ENCODE measurements at regions not wholly inside any gene's neighbourhood (a gene's known extent, or its start where the extent isn't known, plus 50 kb on each side); places are given as distances from the start of the nearest gene placed in this dataset.

DNA sequence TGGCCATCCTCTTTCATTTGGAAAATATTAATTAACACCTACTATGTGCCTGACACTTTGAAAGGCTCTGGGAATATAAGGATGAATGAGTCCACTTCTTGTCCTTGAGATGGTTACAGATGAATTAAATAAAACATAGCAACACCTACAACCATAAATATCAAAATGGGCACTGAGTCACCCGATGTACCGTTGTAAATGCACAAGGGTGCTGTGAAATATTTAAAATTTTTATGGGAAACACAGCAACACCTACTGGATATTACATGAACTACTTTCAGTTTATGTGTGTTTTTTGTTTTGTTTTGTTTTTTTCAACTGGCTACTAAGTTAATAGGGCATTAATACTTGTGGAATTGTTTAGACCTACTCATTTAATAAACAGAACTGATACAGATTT, 239.0 kb upstream of the NAALADL2 start:
- no peak overlapping the region for H2AFZ ChIP-seq (ENCODE audit: insufficient read depth, low read depth, low read length, poor library complexity, severe bottlenecking)
- H3K9me3 ChIP-seq (replicated peaks in 1 of 2; ENCODE audit: control insufficient read depth in 1 of 2, insufficient read depth in 1 of 2, low read length in 2 of 2), result no peaks in the 10 kb centered on the region
- TF ChIP-seq, protein P1, sequence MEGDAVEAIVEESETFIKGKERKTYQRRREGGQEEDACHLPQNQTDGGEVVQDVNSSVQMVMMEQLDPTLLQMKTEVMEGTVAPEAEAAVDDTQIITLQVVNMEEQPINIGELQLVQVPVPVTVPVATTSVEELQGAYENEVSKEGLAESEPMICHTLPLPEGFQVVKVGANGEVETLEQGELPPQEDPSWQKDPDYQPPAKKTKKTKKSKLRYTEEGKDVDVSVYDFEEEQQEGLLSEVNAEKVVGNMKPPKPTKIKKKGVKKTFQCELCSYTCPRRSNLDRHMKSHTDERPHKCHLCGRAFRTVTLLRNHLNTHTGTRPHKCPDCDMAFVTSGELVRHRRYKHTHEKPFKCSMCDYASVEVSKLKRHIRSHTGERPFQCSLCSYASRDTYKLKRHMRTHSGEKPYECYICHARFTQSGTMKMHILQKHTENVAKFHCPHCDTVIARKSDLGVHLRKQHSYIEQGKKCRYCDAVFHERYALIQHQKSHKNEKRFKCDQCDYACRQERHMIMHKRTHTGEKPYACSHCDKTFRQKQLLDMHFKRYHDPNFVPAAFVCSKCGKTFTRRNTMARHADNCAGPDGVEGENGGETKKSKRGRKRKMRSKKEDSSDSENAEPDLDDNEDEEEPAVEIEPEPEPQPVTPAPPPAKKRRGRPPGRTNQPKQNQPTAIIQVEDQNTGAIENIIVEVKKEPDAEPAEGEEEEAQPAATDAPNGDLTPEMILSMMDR (IDR thresholded peaks at IDR 0.05), result peak; percentile 60
- DNase-seq, result no peak
- no peak overlapping the region for H3K9ac ChIP-seq (ENCODE audit: insufficient read depth, low read length, poor library complexity, severe bottlenecking)
- WGBS (ENCODE audit: insufficient coverage), result no CpG with 5 or more reads among the region's 2 CpGs
- H3K36me3 ChIP-seq (replicated peaks in 1 of 2; ENCODE audit: control insufficient read depth in 1 of 2, insufficient read depth in 2 of 2, low read length in 2 of 2), result no peaks in the 10 kb centered on the region
- H3K4me2 ChIP-seq (replicated peaks; ENCODE audit: extremely low read depth, low read length, poor library complexity, severe bottlenecking), result no peak overlapping the region
- H3K27ac ChIP-seq (ENCODE audit: low read depth in 1 of 2, low read length in 2 of 2), result no peak overlapping the region
- Mint-ChIP-seq H3K36me3 (no peaks in the 10 kb centered on the region), H3K4me1 (peaks cover 20% of the 10 kb centered on the region), H3K4me3 (no peak overlapping the region), H3K27me3 (ENCODE audit: low read depth in 3 of 3) (no peaks in the 10 kb centered on the region), H3K27ac (no peak overlapping the region), H3K9me3 (peaks cover 0 to 7% (median 0%) of the 10 kb centered on the region in 7 donors)
- intact Hi-C loops (cut with micrococcal nuclease), result no loop called here
- no peaks in the 10 kb centered on the region for H3K27me3 ChIP-seq (ENCODE audit: control insufficient read depth in 2 of 2, insufficient read depth in 2 of 2, low read length in 2 of 2)
- H3K4me3 ChIP-seq (replicated peaks in 1 of 3; ENCODE audit: low read depth in 2 of 3, low read length in 3 of 3), result no peak overlapping the region
- no peaks in the 10 kb centered on the region for H3K79me2 ChIP-seq (ENCODE audit: insufficient read depth, low read length)
- H4K20me1 ChIP-seq (ENCODE audit: insufficient read depth, low read length), result no peaks in the 10 kb centered on the region
- peaks cover 3 to 15% of the 10 kb centered on the region in 2 donors for H3K4me1 ChIP-seq (ENCODE audit: control insufficient read depth in 1 of 2, insufficient read depth in 2 of 2, low read length in 2 of 2)

DNA sequence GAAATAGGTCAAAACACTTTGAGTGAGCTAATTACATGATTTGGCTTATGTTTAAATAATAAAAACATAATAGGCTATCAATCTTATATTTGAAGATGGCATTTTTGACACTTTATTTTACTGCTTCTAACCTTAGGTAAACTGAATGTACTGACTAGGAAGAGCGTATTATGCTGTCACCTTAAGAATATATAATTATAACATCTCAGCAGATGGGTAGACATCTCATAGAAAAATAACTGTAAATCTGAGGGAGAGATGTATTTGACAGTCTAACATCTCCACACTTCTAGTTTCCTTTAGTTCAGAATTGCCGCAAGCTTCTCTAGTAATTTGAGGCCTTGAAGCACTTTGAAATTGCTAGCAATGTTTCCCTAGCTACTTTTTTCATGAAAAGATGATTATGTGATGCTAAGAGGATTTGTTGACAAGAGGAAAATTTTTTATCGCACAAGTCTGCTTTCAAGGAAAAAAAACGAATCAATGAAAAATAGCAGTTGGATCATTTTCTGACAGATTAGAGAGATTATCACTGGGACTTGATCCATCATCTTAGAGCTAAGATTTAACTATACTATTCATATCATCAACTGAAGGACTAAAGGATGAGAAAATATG, 238.2 kb upstream of the NAALADL2 start:
- Histone ChIP-seq H4K20me1 (ENCODE audit: insufficient read depth, low read length) (no peaks in the 10 kb centered on the region), H3K36me3 (replicated peaks in 1 of 2; ENCODE audit: control insufficient read depth in 1 of 2, insufficient read depth in 2 of 2, low read length in 2 of 2) (no peaks in the 10 kb centered on the region), H3K4me3 (replicated peaks in 1 of 3; ENCODE audit: low read depth in 2 of 3, low read length in 3 of 3) (no peak overlapping the region), H3K4me2 (replicated peaks; ENCODE audit: extremely low read depth, low read length, poor library complexity, severe bottlenecking) (no peak overlapping the region), H2AFZ (ENCODE audit: insufficient read depth, low read depth, low read length, poor library complexity, severe bottlenecking) (no peak overlapping the region), H3K4me1 (ENCODE audit: control insufficient read depth in 1 of 2, insufficient read depth in 2 of 2, low read length in 2 of 2) (peaks cover 3 to 15% of the 10 kb centered on the region in 2 donors), H3K27me3 (ENCODE audit: control insufficient read depth in 2 of 2, insufficient read depth in 2 of 2, low read length in 2 of 2) (no peaks in the 10 kb centered on the region), H3K27ac (ENCODE audit: low read depth in 1 of 2, low read length in 2 of 2) (no peak overlapping the region), H3K79me2 (ENCODE audit: insufficient read depth, low read length) (no peaks in the 10 kb centered on the region), H3K9me3 (replicated peaks in 1 of 2; ENCODE audit: control insufficient read depth in 1 of 2, insufficient read depth in 1 of 2, low read length in 2 of 2) (no peaks in the 10 kb centered on the region), H3K9ac (ENCODE audit: insufficient read depth, low read length, poor library complexity, severe bottlenecking) (no peak overlapping the region)
- intact Hi-C loops (cut with micrococcal nuclease), result no loop called here
- no CpG with 5 or more reads among the region's 4 CpGs for WGBS (ENCODE audit: insufficient coverage)
- TF ChIP-seq, protein P1 (IDR thresholded peaks at IDR 0.05), result no peak
- Mint-ChIP-seq H3K36me3 (no peaks in the 10 kb centered on the region), H3K27me3 (ENCODE audit: low read depth in 3 of 3) (no peaks in the 10 kb centered on the region), H3K4me1 (peaks cover 20% of the 10 kb centered on the region), H3K4me3 (no peak overlapping the region), H3K27ac (no peak overlapping the region), H3K9me3 (peaks cover 0 to 7% (median 0%) of the 10 kb centered on the region in 7 donors)
- DNase-seq, result no peak
